Esophagus mucosa (tissue), 1 donor: ENCODE measurements at regions not wholly inside any gene's neighbourhood (a gene's known extent, or its start where the extent isn't known, plus 50 kb on each side); places are given as distances from the start of the nearest gene placed in this dataset.
"Not testable (repeated sequence)": the region's sequence is repeated elsewhere in the genome, so short reads cannot be mapped to it uniquely, and the experiment has no call there.

Experiments
- ATAC-seq: fragments of 200-7000 bp; cut with Tn5 transposase; one replicate; pipeline ENCODE4 v1.9.1; 2020
- donor health status: DM: yes; HTN: yes; CAD: no.

- ATAC-seq: no peak
Measured at GRCh38 chr6:167408235-167408869, 83.5 kb downstream of the TTLL2 start.

- no peak for ATAC-seq
Measured at GRCh38 chr6:167409079-167409478, 84.2 kb downstream of the TTLL2 start.

DNA sequence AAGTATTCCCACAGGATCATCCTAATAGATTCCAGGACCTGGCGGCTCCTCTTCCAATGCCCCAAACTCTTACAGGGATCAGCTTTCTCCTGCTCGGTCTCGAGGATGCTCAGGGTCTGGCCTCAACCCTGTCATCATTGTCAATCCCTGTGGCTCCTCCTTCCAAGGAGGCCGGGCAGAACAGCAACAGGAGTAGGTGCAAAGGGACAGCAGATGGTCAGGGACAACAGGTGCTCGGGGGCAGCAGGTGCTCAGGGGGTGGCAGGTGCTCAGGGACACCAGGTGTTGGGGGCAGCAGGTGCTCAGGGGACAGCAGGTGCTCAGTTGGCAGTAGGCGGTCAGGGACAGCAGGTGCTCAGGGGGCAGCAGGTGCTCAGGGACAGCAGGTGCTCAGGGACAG lies 84.8 kb downstream of the TTLL2 start:
- ATAC-seq: no peak

GRCh38 chr6:167410462-167410861 lies 85.6 kb downstream of the TTLL2 start:
- no peak for ATAC-seq

DNA sequence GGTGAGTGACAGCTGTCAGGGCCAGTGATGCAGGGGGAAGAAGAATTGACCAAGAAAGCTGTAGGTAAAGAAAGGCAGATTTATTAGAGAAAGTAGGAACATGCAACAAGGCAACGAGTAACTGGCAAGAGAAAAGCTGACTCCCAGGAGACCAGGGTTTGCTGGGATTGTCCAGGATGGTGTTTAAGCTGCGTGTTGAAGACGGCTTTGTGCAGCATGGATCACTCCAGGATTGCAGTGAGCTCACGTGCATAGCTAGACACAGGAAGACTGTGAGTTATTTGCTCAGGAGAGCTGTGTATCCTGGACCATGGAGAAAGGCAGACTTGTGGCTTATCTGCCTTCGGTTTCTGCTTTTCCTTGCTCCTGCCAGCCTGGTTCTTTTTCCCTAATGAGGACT lies 87.6 kb downstream of the TTLL2 start:
- ATAC-seq: no peak

DNA sequence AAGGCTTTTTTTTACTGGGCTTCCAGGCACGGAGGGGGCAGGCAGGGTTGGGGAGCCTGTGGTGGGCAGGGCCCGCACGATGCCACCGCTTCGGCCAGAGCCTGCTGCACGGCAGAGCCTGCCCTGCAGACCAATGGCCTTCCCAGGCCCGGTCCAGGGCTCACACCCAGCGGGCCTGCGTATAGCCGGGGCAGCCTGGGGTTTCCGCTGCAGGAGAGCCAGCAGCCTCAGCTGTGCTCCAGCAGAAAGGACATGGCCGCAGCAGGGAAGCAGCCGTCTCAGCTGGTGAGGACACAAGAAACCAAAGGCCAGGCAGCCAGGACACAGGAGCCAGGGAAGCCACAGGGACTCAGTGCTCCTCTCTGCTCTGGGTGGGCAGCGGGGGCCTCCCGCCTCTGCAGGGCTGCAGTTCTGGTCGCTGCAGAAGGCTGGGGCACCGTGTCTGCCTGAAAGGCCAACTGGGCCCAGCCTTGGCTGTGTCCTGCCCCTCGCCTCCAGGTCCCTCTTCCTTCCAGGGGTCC lies 90.6 kb downstream of the TTLL2 start:
- ATAC-seq: no peak

GRCh38 chr6:167416676-167417430 lies 92.0 kb downstream of the TTLL2 start:
- no peak for ATAC-seq

- ATAC-seq: no peak
Measured at GRCh38 chr6:167420177-167420576, 95.3 kb downstream of the TTLL2 start.

DNA sequence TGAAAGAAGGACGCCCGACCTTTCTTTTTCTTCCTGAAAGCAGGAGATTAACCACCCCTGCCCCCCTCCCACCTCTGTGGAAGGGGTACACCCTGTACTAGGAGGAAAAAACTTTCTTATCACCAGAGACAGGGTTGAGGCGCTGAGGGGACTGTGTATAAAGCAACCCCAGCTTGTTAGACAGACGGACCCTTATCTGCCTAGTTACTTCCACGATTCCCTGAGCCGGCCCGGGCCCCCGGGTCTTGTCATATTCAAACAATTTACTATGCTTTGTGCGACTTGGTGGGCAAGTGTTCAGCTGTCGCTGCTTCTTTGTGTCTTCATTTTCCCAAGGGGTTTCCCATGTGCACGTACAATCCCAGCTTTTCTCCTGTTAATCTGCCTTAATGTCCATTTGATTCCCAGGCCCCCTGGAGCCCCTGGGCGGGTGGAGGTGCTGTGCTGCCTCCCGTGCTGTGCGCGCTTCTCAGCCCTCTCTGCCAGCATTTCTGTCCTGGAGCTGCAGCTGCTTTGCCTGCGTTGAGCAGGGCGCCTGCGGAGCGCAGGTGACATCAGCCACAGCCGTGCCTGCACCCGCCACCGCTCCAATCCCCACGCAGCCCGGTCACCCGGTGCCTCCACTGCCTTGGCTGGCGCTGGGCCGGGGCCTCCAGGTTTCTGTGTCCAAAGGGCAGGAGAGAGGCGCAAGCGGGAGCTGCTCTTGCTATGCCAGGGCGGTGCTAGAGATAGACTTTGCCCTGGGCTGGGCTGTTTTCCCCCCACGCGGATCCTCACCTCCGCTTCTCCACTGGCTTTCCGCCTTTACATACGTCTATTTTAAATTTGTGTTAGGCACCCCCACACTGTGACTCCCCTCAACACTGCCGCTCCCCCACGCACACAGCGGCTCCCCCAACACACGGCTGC lies 96.2 kb downstream of the TTLL2 start:
- ATAC-seq: no peak

DNA sequence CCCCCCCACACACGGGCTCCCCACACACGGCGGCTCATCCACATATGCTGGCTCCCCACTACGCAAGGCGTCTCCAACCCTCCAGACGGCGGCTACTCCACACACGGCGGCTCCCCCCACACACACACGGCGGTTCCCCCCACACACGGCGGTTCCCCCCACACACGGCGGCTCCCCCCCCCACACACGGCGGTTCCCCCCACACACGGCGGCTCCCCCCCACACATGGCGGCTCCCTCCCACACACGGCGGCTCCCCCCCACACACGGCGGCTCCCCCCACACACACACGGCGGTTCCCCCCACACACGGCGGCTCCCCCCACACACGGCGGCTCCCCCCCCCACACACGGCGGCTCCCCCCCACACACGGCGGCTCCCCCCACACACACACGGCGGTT lies 97.1 kb downstream of the TTLL2 start:
- not testable (repeated sequence) for ATAC-seq

GRCh38 chr6:167422934-167423333 lies 98.0 kb downstream of the TTLL2 start:
- ATAC-seq: no peak

- no peak for ATAC-seq
Measured at GRCh38 chr6:167424060-167424673, 99.3 kb downstream of the TTLL2 start.

- no peak for ATAC-seq
Measured at GRCh38 chr6:167424700-167425099, 99.8 kb downstream of the TTLL2 start.

- ATAC-seq: no peak
Measured at GRCh38 chr6:167426084-167426483, 101.2 kb downstream of the TTLL2 start.

DNA sequence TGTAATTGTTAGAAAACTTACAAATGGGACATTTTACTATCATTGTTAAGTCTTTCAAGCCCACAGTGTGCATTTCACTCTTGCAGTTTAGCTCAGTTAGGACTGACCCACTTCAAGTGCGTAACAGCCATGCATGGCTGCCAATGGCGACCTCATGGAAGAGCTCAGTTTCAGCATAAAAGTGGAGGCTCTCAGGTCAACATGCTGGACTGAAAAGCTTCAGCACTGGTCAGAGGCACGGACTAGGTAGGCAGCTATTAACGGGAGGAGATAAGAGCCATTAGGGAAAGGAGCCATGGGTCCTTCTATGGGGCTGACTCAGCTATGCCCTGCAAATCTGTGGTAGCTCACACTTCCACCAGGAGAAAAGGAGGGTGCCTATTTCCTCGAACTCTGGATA lies 101.8 kb downstream of the TTLL2 start:
- no peak for ATAC-seq

GRCh38 chr6:167428664-167429333 lies 103.9 kb downstream of the TTLL2 start:
- ATAC-seq: no peak

DNA sequence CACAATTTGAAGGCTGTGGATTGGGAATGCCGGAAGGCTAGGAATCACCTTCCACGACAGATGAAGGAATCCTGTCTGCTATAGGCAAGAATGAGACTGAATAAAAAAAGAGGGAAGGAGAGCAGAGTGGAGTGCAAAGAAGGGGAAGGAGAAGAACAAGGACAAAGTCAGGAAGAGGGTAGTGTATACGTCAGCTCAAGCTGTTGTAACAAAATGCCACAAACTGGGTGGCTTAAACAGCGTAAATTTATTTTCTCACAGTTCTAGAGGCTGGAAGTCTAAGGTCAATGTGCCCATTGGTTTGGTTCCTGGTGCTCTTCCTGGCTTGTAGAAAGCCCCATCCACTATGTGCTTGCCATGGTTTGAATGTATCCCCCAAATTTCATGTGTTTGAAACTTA lies 104.5 kb downstream of the TTLL2 start:
- ATAC-seq: no peak

DNA sequence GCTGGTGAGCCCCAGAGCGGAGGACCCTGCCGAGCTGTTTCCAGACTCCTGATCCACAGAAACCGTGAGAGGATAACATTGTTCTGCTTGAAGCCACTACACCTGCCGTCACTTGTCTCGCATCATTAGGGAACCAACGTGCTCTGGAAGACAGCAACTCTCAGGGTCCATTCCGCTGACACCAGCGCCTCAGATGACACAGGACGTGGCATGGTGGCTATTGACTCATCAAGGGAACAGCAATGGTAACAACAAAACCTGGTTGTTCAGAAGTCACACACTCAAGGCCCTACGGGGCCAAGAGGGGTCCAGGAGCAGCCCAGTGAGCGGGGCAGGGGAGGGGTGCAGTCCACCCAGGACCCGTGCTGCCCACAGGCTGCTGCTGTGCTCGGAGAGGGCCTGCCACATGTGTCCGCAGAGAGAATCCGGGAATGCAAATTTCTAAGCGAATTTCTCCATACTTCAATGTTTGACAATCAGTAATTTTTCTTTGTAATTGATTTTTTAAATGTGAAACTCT lies 110.4 kb downstream of the TTLL2 start:
- no peak for ATAC-seq

DNA sequence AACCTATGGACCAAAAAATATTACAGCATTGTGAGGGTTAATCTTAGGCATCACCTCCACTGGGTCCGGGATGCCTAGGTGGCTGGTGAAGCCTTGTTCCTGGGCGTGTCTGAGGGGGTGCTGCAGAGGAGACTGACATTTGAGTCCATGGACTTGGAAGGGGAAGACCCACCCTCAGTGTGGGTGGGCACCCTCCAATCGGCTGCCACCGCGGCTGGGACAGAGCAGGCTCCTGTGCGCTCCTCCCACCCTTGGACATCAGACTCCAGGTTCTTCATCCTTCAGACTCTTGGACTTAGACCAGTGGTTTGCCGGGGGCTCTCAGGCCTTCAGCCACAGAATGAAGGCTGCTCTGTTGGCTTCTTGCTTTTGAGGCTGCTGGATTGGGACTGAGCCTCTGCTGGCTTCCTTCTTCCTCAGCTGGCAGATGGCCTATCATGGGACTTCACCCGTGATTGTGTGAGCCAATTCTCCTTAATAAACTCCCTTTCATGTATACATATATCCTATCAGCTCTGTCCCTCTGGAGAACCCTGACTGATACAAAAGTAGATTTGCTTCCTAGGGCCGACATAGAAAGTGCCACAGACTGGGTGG lies 113.1 kb downstream of the TTLL2 start:
- ATAC-seq: no peak

- no peak for ATAC-seq
Measured at GRCh38 chr6:167441715-167442206, 116.9 kb downstream of the TTLL2 start.

DNA sequence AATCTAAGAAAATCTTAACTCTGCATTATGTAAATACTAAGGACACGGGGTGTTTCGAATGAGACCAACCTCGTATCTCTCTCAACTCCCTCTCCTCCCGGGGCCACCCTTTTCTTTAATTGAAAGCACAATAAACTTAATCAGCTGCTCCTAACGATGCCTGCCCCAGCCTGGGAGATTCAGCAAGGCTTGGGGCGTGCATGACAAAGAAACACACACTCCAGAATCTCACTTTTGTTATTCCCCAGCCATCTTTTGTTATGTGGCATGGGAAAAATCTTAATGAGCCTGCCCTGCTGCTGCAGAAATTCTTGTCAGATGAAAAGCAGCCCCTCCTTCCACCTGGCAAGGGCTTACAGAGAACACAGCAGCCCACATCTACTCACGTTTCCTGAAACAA lies 117.4 kb downstream of the TTLL2 start:
- ATAC-seq: no peak
